ENCODE measurements at regions not wholly inside any gene's neighbourhood (a gene's known extent, or its start where the extent isn't known, plus 50 kb on each side); places are given as distances from the start of the nearest gene placed in this dataset.

DNA sequence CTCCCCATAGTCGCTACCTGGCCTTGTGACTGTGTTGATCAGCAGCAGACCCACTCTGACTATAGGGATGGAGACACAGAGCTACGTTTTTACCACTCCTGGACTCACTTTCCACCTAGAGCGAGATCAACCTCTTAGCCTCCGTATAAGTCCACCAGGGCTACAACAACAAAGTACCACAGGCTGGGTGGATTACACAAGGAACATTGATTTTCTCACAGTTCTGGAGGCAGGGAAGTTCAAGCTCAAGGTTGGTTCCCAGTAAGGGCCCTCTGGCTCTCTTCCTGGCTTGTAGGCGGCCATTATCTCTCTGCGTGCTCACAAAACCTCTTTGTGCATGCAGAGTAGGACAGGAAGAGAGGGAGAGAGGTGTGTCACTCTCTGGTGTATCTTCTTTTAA, 330.4 kb upstream of the PROK2 start:
- TF ChIP-seq CTCF (IDR thresholded peaks at IDR 0.05; ENCODE audit: low read depth, low read length) = no peak
- no peak for TF ChIP-seq POLR2A (IDR thresholded peaks at IDR 0.05; ENCODE audit: extremely low read depth, insufficient read length)
- no peak for TF ChIP-seq MAX (IDR thresholded peaks at IDR 0.05; ENCODE audit: low read depth, low read length)
